ENCODE measurements at regions not wholly inside any gene's neighbourhood (a gene's known extent, or its start where the extent isn't known, plus 50 kb on each side); places are given as distances from the start of the nearest gene placed in this dataset.

- Histone ChIP-seq H3K4me3 (ENCODE audit: low read depth, low read length) (no peak overlapping the region), H3K27me3 (ENCODE audit: insufficient read depth, low read depth, severe bottlenecking) (no peaks in the 10 kb centered on the region), H3K9me3 (ENCODE audit: severe bottlenecking) (no peaks in the 10 kb centered on the region), H3K27ac (no peak overlapping the region), H3K36me3 (no peaks in the 10 kb centered on the region)
- TF ChIP-seq CTCF (IDR thresholded peaks at IDR 0.05; ENCODE audit: low read depth, low read length), result no peak
- DNase-seq, result no peak
Measured at GRCh38 chr3:18791182-18791581, 357.1 kb upstream of the KCNH8 start.

GRCh38 chr3:18790384-18790783 lies 357.9 kb upstream of the KCNH8 start:
- TF ChIP-seq CTCF (IDR thresholded peaks at IDR 0.05; ENCODE audit: low read depth, low read length), result no peak
- H3K4me3 ChIP-seq (ENCODE audit: low read depth, low read length), result no peak overlapping the region
- no peaks in the 10 kb centered on the region for H3K27me3 ChIP-seq (ENCODE audit: insufficient read depth, low read depth, severe bottlenecking)
- H3K27ac ChIP-seq, result no peak overlapping the region
- no peak for DNase-seq
- H3K9me3 ChIP-seq (ENCODE audit: severe bottlenecking), result no peaks in the 10 kb centered on the region
- no peaks in the 10 kb centered on the region for H3K36me3 ChIP-seq

- H3K36me3 ChIP-seq, result no peaks in the 10 kb centered on the region
- H3K27me3 ChIP-seq (ENCODE audit: insufficient read depth, low read depth, severe bottlenecking), result no peaks in the 10 kb centered on the region
- no peak overlapping the region for H3K4me3 ChIP-seq (ENCODE audit: low read depth, low read length)
- H3K27ac ChIP-seq, result no peak overlapping the region
- H3K9me3 ChIP-seq (ENCODE audit: severe bottlenecking), result no peaks in the 10 kb centered on the region
- no peak for TF ChIP-seq CTCF (IDR thresholded peaks at IDR 0.05; ENCODE audit: low read depth, low read length)
- no peak for DNase-seq
Measured at GRCh38 chr3:18789734-18790133, 358.6 kb upstream of the KCNH8 start.

DNA sequence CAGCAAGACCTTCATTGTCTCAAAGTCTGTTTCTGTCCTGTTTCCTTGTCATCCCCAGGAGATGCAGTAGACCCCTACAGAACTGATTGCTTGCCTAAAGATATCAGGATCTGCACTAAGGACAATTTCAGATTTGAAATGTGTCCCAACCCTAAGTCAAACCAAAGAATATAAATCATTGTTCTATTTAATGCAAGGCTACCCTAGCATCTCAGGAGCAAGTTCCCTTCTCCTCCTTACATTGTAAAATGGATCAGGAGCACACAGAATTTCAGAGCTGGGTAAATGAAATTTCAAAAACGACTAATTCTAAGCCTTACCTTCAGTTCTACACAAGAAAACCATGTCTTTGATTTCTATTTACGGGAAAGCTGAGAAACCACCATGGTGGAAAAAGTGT lies 360.9 kb upstream of the KCNH8 start:
- Histone ChIP-seq H3K27me3 (ENCODE audit: insufficient read depth, low read depth, severe bottlenecking) (no peaks in the 10 kb centered on the region), H3K36me3 (no peaks in the 10 kb centered on the region), H3K9me3 (ENCODE audit: severe bottlenecking) (no peaks in the 10 kb centered on the region), H3K4me3 (ENCODE audit: low read depth, low read length) (no peak overlapping the region), H3K27ac (no peak overlapping the region)
- no peak for TF ChIP-seq CTCF (IDR thresholded peaks at IDR 0.05; ENCODE audit: low read depth, low read length)
- DNase-seq, result no peak

DNA sequence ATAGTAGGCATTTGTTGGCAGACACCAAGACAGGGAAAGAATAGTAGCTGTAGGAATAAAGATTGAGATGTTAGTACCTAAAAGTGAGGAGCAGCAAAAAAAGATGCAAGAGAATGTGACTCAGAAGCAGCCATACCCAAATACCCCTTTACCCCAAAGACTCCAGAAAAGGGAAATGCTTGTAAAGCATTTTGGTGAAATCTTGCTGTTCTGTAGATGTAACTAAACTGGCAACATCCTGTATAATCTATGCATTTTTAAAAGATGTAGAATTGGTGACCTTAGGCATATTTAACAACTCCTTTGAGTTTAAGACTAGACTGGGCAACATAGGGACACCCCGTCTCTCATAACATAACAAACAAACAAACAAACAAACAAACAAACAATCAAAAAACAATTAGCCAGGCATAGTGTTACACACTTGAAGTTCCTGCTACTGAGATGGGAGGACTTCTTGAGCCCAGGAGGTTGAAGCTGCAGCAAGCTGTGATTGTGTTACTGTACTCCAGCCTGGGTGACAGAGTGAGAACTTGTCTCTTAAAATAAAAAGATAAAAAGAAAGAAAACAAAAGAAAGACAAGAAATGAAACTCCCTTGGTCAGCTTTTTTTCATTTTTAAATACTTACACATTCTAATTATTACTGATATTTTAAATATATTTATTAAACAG lies 361.5 kb upstream of the KCNH8 start:
- TF ChIP-seq CTCF (IDR thresholded peaks at IDR 0.05; ENCODE audit: low read depth, low read length), result no peak
- Histone ChIP-seq H3K27ac (no peak overlapping the region), H3K36me3 (no peaks in the 10 kb centered on the region), H3K9me3 (ENCODE audit: severe bottlenecking) (no peaks in the 10 kb centered on the region), H3K27me3 (ENCODE audit: insufficient read depth, low read depth, severe bottlenecking) (no peaks in the 10 kb centered on the region), H3K4me3 (ENCODE audit: low read depth, low read length) (no peak overlapping the region)
- no peak for DNase-seq

- Histone ChIP-seq H3K27me3 (ENCODE audit: insufficient read depth, low read depth, severe bottlenecking) (no peaks in the 10 kb centered on the region), H3K9me3 (ENCODE audit: severe bottlenecking) (no peaks in the 10 kb centered on the region), H3K27ac (no peak overlapping the region), H3K4me3 (ENCODE audit: low read depth, low read length) (no peak overlapping the region), H3K36me3 (no peaks in the 10 kb centered on the region)
- DNase-seq, result no peak
- TF ChIP-seq CTCF (IDR thresholded peaks at IDR 0.05; ENCODE audit: low read depth, low read length), result no peak
Measured at GRCh38 chr3:18782191-18782590, 357.1 kb upstream of the SATB1 start.

Data from WERI-Rb-1 (cell line).